GM12864 (cell line): ENCODE measurements at regions not wholly inside any gene's neighbourhood (a gene's known extent, or its start where the extent isn't known, plus 50 kb on each side); places are given as distances from the start of the nearest gene placed in this dataset.

ENCODE experiments used
- DNase-seq: peaks from one replicate; pipeline ENCODE4 v3.0.0-alpha.2; 2011; ENCODE audit warnings: low read depth
- H3K4me3 ChIP-seq: 2 replicates; pipeline ENCODE4 v1.5.1; 2011; ENCODE audit warnings: mild to moderate bottlenecking, low read depth, low read length, control low read depth
- CTCF ChIP-seq: IDR thresholded peaks from 2 replicates; pipeline ENCODE4 v1.5.1; 2011; ENCODE audit warnings: low read depth, mild to moderate bottlenecking, moderate library complexity, low read length, control low read depth, inconsistent platforms; ENCODE audit errors: missing control alignments

GRCh38 chr9:107613321-107613720, 123.8 kb upstream of the KLF4 start:
- no peak overlapping the region for H3K4me3 ChIP-seq
- TF ChIP-seq CTCF: no peak
- no peak for DNase-seq

- no peak for TF ChIP-seq CTCF
- H3K4me3 ChIP-seq: no peak overlapping the region
- DNase-seq: no peak
Measured at GRCh38 chr9:107612136-107612535, 122.6 kb upstream of the KLF4 start.

GRCh38 chr9:107609547-107609946, 120.0 kb upstream of the KLF4 start:
- DNase-seq: no peak
- TF ChIP-seq CTCF: no peak
- no peak overlapping the region for H3K4me3 ChIP-seq

- no peak for TF ChIP-seq CTCF
- no peak overlapping the region for H3K4me3 ChIP-seq
- DNase-seq: no peak
Measured at GRCh38 chr9:107606149-107606790, 116.7 kb upstream of the KLF4 start.

- TF ChIP-seq CTCF: no peak
- no peak overlapping the region for H3K4me3 ChIP-seq
- DNase-seq: no peak
Measured at GRCh38 chr9:107605041-107605440, 115.5 kb upstream of the KLF4 start.

GRCh38 chr9:107603281-107603680, 113.7 kb upstream of the KLF4 start:
- no peak for DNase-seq
- no peak for TF ChIP-seq CTCF

GRCh38 chr9:107600060-107600573, 110.5 kb upstream of the KLF4 start:
- DNase-seq: no peak
- no peak for TF ChIP-seq CTCF
- H3K4me3 ChIP-seq: no peak overlapping the region

More at GRCh38 chr9:107603281-107603680, 113.7 kb upstream of the KLF4 start:
- H3K4me3 ChIP-seq: no peak overlapping the region
